ENCODE measurements at regions not wholly inside any gene's neighbourhood (a gene's known extent, or its start where the extent isn't known, plus 50 kb on each side); places are given as distances from the start of the nearest gene placed in this dataset.

GRCh38 chr2:160735696-160736095 lies 242.1 kb upstream of the RBMS1 start:
- DNase-seq (ENCODE audit: extremely low read depth, insufficient read length) = no peak
- no peak overlapping the region for H3K4me3 ChIP-seq (replicated peaks; ENCODE audit: low read depth, low read length)
- no peaks in the 10 kb centered on the region for H3K36me3 ChIP-seq (ENCODE audit: control insufficient read depth, insufficient read depth, low read length)
- H3K27me3 ChIP-seq (replicated peaks; ENCODE audit: control insufficient read depth, insufficient read depth, low read length) = no peaks in the 10 kb centered on the region
- TF ChIP-seq CTCF (IDR thresholded peaks at IDR 0.05; ENCODE audit: insufficient read depth, low read length, poor library complexity, severe bottlenecking) = no peak

GRCh38 chr2:160736148-160737028 lies 242.8 kb upstream of the RBMS1 start:
- no peaks in the 10 kb centered on the region for H3K36me3 ChIP-seq (ENCODE audit: control insufficient read depth, insufficient read depth, low read length)
- no peak for DNase-seq (ENCODE audit: extremely low read depth, insufficient read length)
- H3K4me3 ChIP-seq (replicated peaks; ENCODE audit: low read depth, low read length) = no peak overlapping the region
- H3K27me3 ChIP-seq (replicated peaks; ENCODE audit: control insufficient read depth, insufficient read depth, low read length) = no peaks in the 10 kb centered on the region
- TF ChIP-seq CTCF (IDR thresholded peaks at IDR 0.05; ENCODE audit: insufficient read depth, low read length, poor library complexity, severe bottlenecking) = no peak

- H3K4me3 ChIP-seq (replicated peaks; ENCODE audit: low read depth, low read length) = no peak overlapping the region
- no peaks in the 10 kb centered on the region for H3K27me3 ChIP-seq (replicated peaks; ENCODE audit: control insufficient read depth, insufficient read depth, low read length)
- no peaks in the 10 kb centered on the region for H3K36me3 ChIP-seq (ENCODE audit: control insufficient read depth, insufficient read depth, low read length)
- DNase-seq (ENCODE audit: extremely low read depth, insufficient read length) = no peak
- TF ChIP-seq CTCF (IDR thresholded peaks at IDR 0.05; ENCODE audit: insufficient read depth, low read length, poor library complexity, severe bottlenecking) = no peak
Observed at GRCh38 chr2:160737247-160737646, 243.6 kb upstream of the RBMS1 start.

GRCh38 chr2:160741271-160741670 lies 247.7 kb upstream of the RBMS1 start:
- no peak for TF ChIP-seq CTCF (IDR thresholded peaks at IDR 0.05; ENCODE audit: insufficient read depth, low read length, poor library complexity, severe bottlenecking)
- Histone ChIP-seq H3K36me3 (ENCODE audit: control insufficient read depth, insufficient read depth, low read length) (no peaks in the 10 kb centered on the region), H3K4me3 (replicated peaks; ENCODE audit: low read depth, low read length) (no peak overlapping the region), H3K27me3 (replicated peaks; ENCODE audit: control insufficient read depth, insufficient read depth, low read length) (no peaks in the 10 kb centered on the region; the same call in 1 of the 2 replicates)
- DNase-seq (ENCODE audit: extremely low read depth, insufficient read length) = no peak

- no peak for TF ChIP-seq CTCF (IDR thresholded peaks at IDR 0.05; ENCODE audit: insufficient read depth, low read length, poor library complexity, severe bottlenecking)
Observed at GRCh38 chr2:160741815-160742214, 248.2 kb upstream of the RBMS1 start.

More at GRCh38 chr2:160741815-160742214, 248.2 kb upstream of the RBMS1 start:
- no peaks in the 10 kb centered on the region for H3K36me3 ChIP-seq (ENCODE audit: control insufficient read depth, insufficient read depth, low read length)
- H3K4me3 ChIP-seq (replicated peaks; ENCODE audit: low read depth, low read length) = no peak overlapping the region
- no peaks in the 10 kb centered on the region; the same call in 1 of the 2 replicates for H3K27me3 ChIP-seq (replicated peaks; ENCODE audit: control insufficient read depth, insufficient read depth, low read length)
- no peak for DNase-seq (ENCODE audit: extremely low read depth, insufficient read length)
